ENCODE measurements at regions not wholly inside any gene's neighbourhood (a gene's known extent, or its start where the extent isn't known, plus 50 kb on each side); places are given as distances from the start of the nearest gene placed in this dataset.

DNA sequence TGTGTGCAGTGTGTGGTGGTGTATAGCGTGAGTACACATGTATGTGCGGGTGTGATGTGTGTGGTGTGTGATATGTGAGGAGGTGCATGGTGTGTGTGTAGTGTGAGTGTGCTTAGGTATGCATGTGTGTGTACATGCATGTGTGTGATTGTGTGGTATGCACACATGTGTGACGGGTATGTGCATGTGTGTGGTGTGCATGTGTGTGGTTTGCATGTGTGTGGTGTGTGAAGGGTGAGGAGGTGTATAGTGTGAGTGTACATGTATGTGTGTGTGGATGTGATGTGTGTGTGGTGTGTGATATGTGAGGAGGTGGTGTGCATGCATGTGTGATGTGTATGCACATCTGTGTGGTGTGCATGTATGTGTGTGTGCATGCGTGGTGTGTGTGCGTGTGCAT, 105.6 kb downstream of the CMPK2 start:
- H3K27ac Mint-ChIP-seq (ENCODE audit: unreplicated experiment) = no peak overlapping the region
- no peaks in the 10 kb centered on the region for H3K4me1 Mint-ChIP-seq (ENCODE audit: low read depth, unreplicated experiment)
- H3K4me3 Mint-ChIP-seq (ENCODE audit: unreplicated experiment) = no peak overlapping the region
- Histone ChIP-seq H2AFZ (ENCODE audit: low read depth, low read length) (no peak overlapping the region), H3K4me1 (ENCODE audit: insufficient read depth, low read length) (no peaks in the 10 kb centered on the region), H3K9ac (ENCODE audit: low read length) (no peak overlapping the region), H3K36me3 (ENCODE audit: insufficient read depth, low read length) (no peaks in the 10 kb centered on the region), H3K27ac (ENCODE audit: low read depth, low read length) (no peak overlapping the region), H3K4me2 (ENCODE audit: low read length) (no peak overlapping the region), H3K4me3 (ENCODE audit: insufficient read depth, low read depth, low read length) (no peak overlapping the region), H4K20me1 (ENCODE audit: insufficient read depth, low read length) (no peaks in the 10 kb centered on the region), H3K79me2 (ENCODE audit: insufficient read depth, low read length) (no peaks in the 10 kb centered on the region), H3K9me3 (ENCODE audit: insufficient read depth, low read depth, low read length) (no peaks in the 10 kb centered on the region), H3K27me3 (ENCODE audit: insufficient read depth, low read length) (no peaks in the 10 kb centered on the region)
- H3K9me3 Mint-ChIP-seq (ENCODE audit: unreplicated experiment) = peaks cover 2% of the 10 kb centered on the region
- TF ChIP-seq EZH2 (IDR thresholded peaks at IDR 0.05; ENCODE audit: insufficient read depth, low read length) = no peak
- TF ChIP-seq, protein P1, sequence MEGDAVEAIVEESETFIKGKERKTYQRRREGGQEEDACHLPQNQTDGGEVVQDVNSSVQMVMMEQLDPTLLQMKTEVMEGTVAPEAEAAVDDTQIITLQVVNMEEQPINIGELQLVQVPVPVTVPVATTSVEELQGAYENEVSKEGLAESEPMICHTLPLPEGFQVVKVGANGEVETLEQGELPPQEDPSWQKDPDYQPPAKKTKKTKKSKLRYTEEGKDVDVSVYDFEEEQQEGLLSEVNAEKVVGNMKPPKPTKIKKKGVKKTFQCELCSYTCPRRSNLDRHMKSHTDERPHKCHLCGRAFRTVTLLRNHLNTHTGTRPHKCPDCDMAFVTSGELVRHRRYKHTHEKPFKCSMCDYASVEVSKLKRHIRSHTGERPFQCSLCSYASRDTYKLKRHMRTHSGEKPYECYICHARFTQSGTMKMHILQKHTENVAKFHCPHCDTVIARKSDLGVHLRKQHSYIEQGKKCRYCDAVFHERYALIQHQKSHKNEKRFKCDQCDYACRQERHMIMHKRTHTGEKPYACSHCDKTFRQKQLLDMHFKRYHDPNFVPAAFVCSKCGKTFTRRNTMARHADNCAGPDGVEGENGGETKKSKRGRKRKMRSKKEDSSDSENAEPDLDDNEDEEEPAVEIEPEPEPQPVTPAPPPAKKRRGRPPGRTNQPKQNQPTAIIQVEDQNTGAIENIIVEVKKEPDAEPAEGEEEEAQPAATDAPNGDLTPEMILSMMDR (IDR thresholded peaks at IDR 0.05; ENCODE audit: insufficient read depth, low read depth, low read length) = no peak
- FAIRE-seq (no peak), DNase-seq (ENCODE audit: low read depth) (no peak)
- H3K36me3 Mint-ChIP-seq (ENCODE audit: low read depth, unreplicated experiment) = no peaks in the 10 kb centered on the region
- peaks cover 2% of the 10 kb centered on the region for H3K27me3 Mint-ChIP-seq (ENCODE audit: low read depth, unreplicated experiment)

DNA sequence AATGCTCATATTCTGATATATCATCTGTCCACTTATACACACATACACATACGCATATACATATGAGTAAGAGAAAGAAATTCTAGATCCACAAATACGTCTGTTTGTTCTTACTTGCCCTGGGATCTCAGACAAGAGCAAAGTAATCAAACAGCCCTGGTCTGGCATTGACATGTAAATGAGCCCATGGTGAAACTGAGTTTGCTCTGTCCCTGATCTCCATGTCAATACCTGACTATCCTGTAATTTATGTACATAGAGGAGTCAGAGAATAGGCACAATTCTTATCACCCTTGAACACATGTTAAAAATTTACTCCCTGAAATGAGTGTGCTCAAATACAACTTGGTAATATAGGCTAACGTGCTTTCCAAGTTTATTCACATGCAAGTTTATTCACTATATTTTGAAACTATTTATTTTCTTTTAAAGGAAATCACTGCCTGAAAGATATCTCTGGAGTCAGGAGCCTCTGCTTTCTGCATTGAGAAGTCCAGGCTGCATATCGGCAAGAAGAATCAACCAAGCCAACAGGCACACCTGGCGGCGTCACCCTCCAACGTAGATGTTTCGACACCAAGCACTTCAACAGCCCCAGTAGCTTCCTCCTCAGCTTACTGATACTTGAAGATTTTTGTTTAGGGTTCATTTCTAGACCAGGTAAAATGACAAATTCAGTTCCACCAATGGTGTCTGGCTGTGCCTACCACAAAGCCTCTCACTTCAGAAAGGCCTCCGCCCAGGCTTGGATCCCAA, 100.6 kb downstream of the CMPK2 start:
- H3K9me3 ChIP-seq (ENCODE audit: insufficient read depth, low read depth, low read length) = peaks cover 4% of the 10 kb centered on the region
- no peak overlapping the region for H3K27ac Mint-ChIP-seq (ENCODE audit: unreplicated experiment)
- DNase-seq (ENCODE audit: low read depth) (no peak), FAIRE-seq (no peak)
- H2AFZ ChIP-seq (ENCODE audit: low read depth, low read length) = no peak overlapping the region
- no peak overlapping the region for H3K4me3 Mint-ChIP-seq (ENCODE audit: unreplicated experiment)
- H3K79me2 ChIP-seq (ENCODE audit: insufficient read depth, low read length) = no peaks in the 10 kb centered on the region
- TF ChIP-seq, protein P1 (IDR thresholded peaks at IDR 0.05; ENCODE audit: insufficient read depth, low read depth, low read length) = no peak
- no peak for TF ChIP-seq EZH2 (IDR thresholded peaks at IDR 0.05; ENCODE audit: insufficient read depth, low read length)
- no peaks in the 10 kb centered on the region for H3K27me3 ChIP-seq (ENCODE audit: insufficient read depth, low read length)
- peaks cover 2% of the 10 kb centered on the region for H3K9me3 Mint-ChIP-seq (ENCODE audit: unreplicated experiment)
- H3K4me1 Mint-ChIP-seq (ENCODE audit: low read depth, unreplicated experiment) = no peaks in the 10 kb centered on the region
- H3K36me3 Mint-ChIP-seq (ENCODE audit: low read depth, unreplicated experiment) = no peaks in the 10 kb centered on the region
- no peaks in the 10 kb centered on the region for H3K4me1 ChIP-seq (ENCODE audit: insufficient read depth, low read length)
- no peak overlapping the region for H3K9ac ChIP-seq (ENCODE audit: low read length)
- no peaks in the 10 kb centered on the region for H3K27me3 Mint-ChIP-seq (ENCODE audit: low read depth, unreplicated experiment)
- no peaks in the 10 kb centered on the region for H4K20me1 ChIP-seq (ENCODE audit: insufficient read depth, low read length)
- no peak overlapping the region for H3K4me3 ChIP-seq (ENCODE audit: insufficient read depth, low read depth, low read length)
- H3K36me3 ChIP-seq (ENCODE audit: insufficient read depth, low read length) = no peaks in the 10 kb centered on the region
- H3K4me2 ChIP-seq (ENCODE audit: low read length) = no peak overlapping the region
- no peak overlapping the region for H3K27ac ChIP-seq (ENCODE audit: low read depth, low read length)

- no peak overlapping the region for H3K27ac Mint-ChIP-seq (ENCODE audit: unreplicated experiment)
- H4K20me1 ChIP-seq (ENCODE audit: insufficient read depth, low read length) = no peaks in the 10 kb centered on the region
- peaks cover 14% of the 10 kb centered on the region for H3K27me3 Mint-ChIP-seq (ENCODE audit: low read depth, unreplicated experiment)
- DNase-seq (ENCODE audit: low read depth) = no peak
- no peaks in the 10 kb centered on the region for H3K27me3 ChIP-seq (ENCODE audit: insufficient read depth, low read length)
- no peak overlapping the region for H3K4me3 Mint-ChIP-seq (ENCODE audit: unreplicated experiment)
- H3K9me3 Mint-ChIP-seq (ENCODE audit: unreplicated experiment) = no peaks in the 10 kb centered on the region
- no peak overlapping the region for H3K4me2 ChIP-seq (ENCODE audit: low read length)
- TF ChIP-seq EZH2 (IDR thresholded peaks at IDR 0.05; ENCODE audit: insufficient read depth, low read length) = no peak
- TF ChIP-seq, protein P1 (IDR thresholded peaks at IDR 0.05; ENCODE audit: insufficient read depth, low read depth, low read length) = no peak
- H3K36me3 ChIP-seq (ENCODE audit: insufficient read depth, low read length) = no peaks in the 10 kb centered on the region
- H3K4me1 Mint-ChIP-seq (ENCODE audit: low read depth, unreplicated experiment) = no peaks in the 10 kb centered on the region
- H3K79me2 ChIP-seq (ENCODE audit: insufficient read depth, low read length) = no peaks in the 10 kb centered on the region
- no peaks in the 10 kb centered on the region for H3K36me3 Mint-ChIP-seq (ENCODE audit: low read depth, unreplicated experiment)
- no peak overlapping the region for H3K4me3 ChIP-seq (ENCODE audit: insufficient read depth, low read depth, low read length)
- no peak overlapping the region for H3K9ac ChIP-seq (ENCODE audit: low read length)
- H3K27ac ChIP-seq (ENCODE audit: low read depth, low read length) = no peak overlapping the region
- H3K9me3 ChIP-seq (ENCODE audit: insufficient read depth, low read depth, low read length) = peaks cover 4% of the 10 kb centered on the region
- peak; percentile 80 for FAIRE-seq
- peaks cover 3% of the 10 kb centered on the region for H3K4me1 ChIP-seq (ENCODE audit: insufficient read depth, low read length)
- H2AFZ ChIP-seq (ENCODE audit: low read depth, low read length) = no peak overlapping the region
These were observed 96.4 kb downstream of the CMPK2 start for GRCh38 chr2:6769346-6769745.
